Gastrocnemius medialis (tissue), 4 donors: ENCODE measurements at regions not wholly inside any gene's neighbourhood (a gene's known extent, or its start where the extent isn't known, plus 50 kb on each side); places are given as distances from the start of the nearest gene placed in this dataset.

Source experiments
- ATAC-seq, 2 donors: fragments of 150-250 bp; one replicate each; pipeline ENCODE4 v1.9.1; 2016
- DNase-seq, 2 donors: peaks; one replicate each; pipeline ENCODE4 v3.0.0-alpha.2; 2019
- H3K27ac ChIP-seq, 4 donors: fragments of 200-600 bp; sonication (generic); 1 replicate in 1 of 4; 2 replicates in 3 of 4; pipeline ENCODE4 v1.5.1; 2016 to 2018; ENCODE audit warnings: mild to moderate bottlenecking in 2 of 4, moderate library complexity in 1 of 4
- H3K27me3 ChIP-seq, 3 donors: fragments of 200-600 bp; sonication (generic) in 2 of 3; 1 replicate in 1 of 3; 2 replicates in 2 of 3; pipeline versions ENCODE4 v1.5.1 to v1.6.0; 2016 to 2019; ENCODE audit warnings: mild to moderate bottlenecking in 1 of 3, moderate library complexity in 1 of 3
- H3K36me3 ChIP-seq, 2 donors: fragments of 200-600 bp; sonication (generic) in 1 of 2; one replicate each; pipeline ENCODE4 v1.5.1; 2017 to 2018
- H3K4me1 ChIP-seq, 2 donors: fragments of 200-600 bp; sonication (generic) in 1 of 2; one replicate each; pipeline ENCODE4 v1.5.1; 2016 to 2017; ENCODE audit warnings: mild to moderate bottlenecking in 2 of 2
- H3K4me3 ChIP-seq, 4 donors: fragments of 200-600 bp; sonication (generic) in 3 of 4; 1 replicate in 1 of 4; 2 replicates in 3 of 4; pipeline ENCODE4 v1.5.1; 2016 to 2019; ENCODE audit warnings: mild to moderate bottlenecking in 2 of 4
- H3K9me3 ChIP-seq, 3 donors: fragments of 200-600 bp; sonication (generic) in 2 of 3; 1 replicate in 1 of 3; 2 replicates in 2 of 3; pipeline ENCODE4 v1.5.1; 2016 to 2019
- CTCF ChIP-seq, 5 experiments: fragments of 450-650 bp in 3 of 5; fragments of 200-600 bp in 2 of 5; sonication (generic) in 2 of 5; IDR thresholded peaks in 4 of 5; conservative IDR thresholded peaks in 1 of 5; 1 replicate in 4 of 5; 2 replicates in 1 of 5; pipeline ENCODE4 v1.5.1; 2016 to 2019; ENCODE audit warnings: antibody characterized with exemption in 5 of 5, mild to moderate bottlenecking in 3 of 5, moderate library complexity in 3 of 5
- POLR2A ChIP-seq, 2 donors: fragments of 450-650 bp; IDR thresholded peaks; one replicate each; pipeline ENCODE4 v1.6.1; 2017; ENCODE audit warnings: antibody characterized with exemption in 2 of 2, mild to moderate bottlenecking in 2 of 2, moderate library complexity in 2 of 2
- in situ Hi-C, 4 donors: fragments of 200-750 bp; cut with MboI; loops; one replicate each; pipeline versions ENCODE4 v1.15.0 to v1.8.0; 2017; ENCODE audit warnings: low sequenced_read_pairs in 4 of 4
- intact Hi-C: fragments of 100-400 bp; cut with DNase I; formaldehyde crosslinking; loops from one replicate; pipeline ENCODE4 v1.15.1; 2023; ENCODE audit warnings: low total_unique reads

- ATAC-seq (no peak), DNase-seq (no peak)
- no peak for TF ChIP-seq POLR2A (IDR thresholded peaks at IDR 0.05)
- TF ChIP-seq CTCF (IDR thresholded peaks at IDR 0.05 in 4 of 5, conservative IDR thresholded peaks at IDR 0.05 in 1 of 5) = no peak
- in situ Hi-C loops = no loop called here
- Histone ChIP-seq H3K27ac (no peak overlapping the region), H3K27me3 (no peaks in the 10 kb centered on the region), H3K4me3 (no peak overlapping the region), H3K4me1 (no peaks in the 10 kb centered on the region), H3K36me3 (no peaks in the 10 kb centered on the region), H3K9me3 (no peaks in the 10 kb centered on the region)
- intact Hi-C loops = no loop called here
Observed at GRCh38 chr10:128816726-128817125, 650.3 kb upstream of the MGMT start.

GRCh38 chr10:128817636-128818035 lies 649.4 kb upstream of the MGMT start:
- ATAC-seq = no peak
- DNase-seq = no peak
- Histone ChIP-seq H3K27ac (no peak overlapping the region), H3K4me1 (no peaks in the 10 kb centered on the region), H3K9me3 (no peaks in the 10 kb centered on the region), H3K27me3 (no peaks in the 10 kb centered on the region), H3K36me3 (no peaks in the 10 kb centered on the region), H3K4me3 (no peak overlapping the region)
- TF ChIP-seq POLR2A (IDR thresholded peaks at IDR 0.05) = no peak
- no peak for TF ChIP-seq CTCF (IDR thresholded peaks at IDR 0.05 in 4 of 5, conservative IDR thresholded peaks at IDR 0.05 in 1 of 5)
- intact Hi-C loops = no loop called here
- in situ Hi-C loops = no loop called here

GRCh38 chr10:128820663-128821062 lies 646.4 kb upstream of the MGMT start:
- Histone ChIP-seq H3K4me3 (no peak overlapping the region), H3K4me1 (no peaks in the 10 kb centered on the region), H3K27me3 (no peaks in the 10 kb centered on the region), H3K36me3 (no peaks in the 10 kb centered on the region), H3K9me3 (no peaks in the 10 kb centered on the region), H3K27ac (no peak overlapping the region)
- in situ Hi-C loops = no loop called here
- intact Hi-C loops = no loop called here
- no peak for ATAC-seq
- TF ChIP-seq CTCF (IDR thresholded peaks at IDR 0.05 in 4 of 5, conservative IDR thresholded peaks at IDR 0.05 in 1 of 5) (no peak), POLR2A (IDR thresholded peaks at IDR 0.05) (no peak)
- no peak for DNase-seq

GRCh38 chr10:128823201-128823600 lies 643.8 kb upstream of the MGMT start:
- Histone ChIP-seq H3K27me3 (no peaks in the 10 kb centered on the region), H3K27ac (no peak overlapping the region), H3K9me3 (no peaks in the 10 kb centered on the region), H3K4me3 (no peak overlapping the region), H3K4me1 (no peaks in the 10 kb centered on the region), H3K36me3 (no peaks in the 10 kb centered on the region)
- intact Hi-C loops (no loop called here), in situ Hi-C loops (no loop called here)
- TF ChIP-seq POLR2A (IDR thresholded peaks at IDR 0.05) = no peak
- no peak for TF ChIP-seq CTCF (IDR thresholded peaks at IDR 0.05 in 4 of 5, conservative IDR thresholded peaks at IDR 0.05 in 1 of 5)
- no peak for ATAC-seq
- DNase-seq = no peak

- H3K27ac ChIP-seq = no peak overlapping the region
- DNase-seq = no peak
- in situ Hi-C loops (no loop called here), intact Hi-C loops (no loop called here)
- no peak for ATAC-seq
- H3K4me1 ChIP-seq = no peaks in the 10 kb centered on the region
- TF ChIP-seq CTCF (IDR thresholded peaks at IDR 0.05 in 4 of 5, conservative IDR thresholded peaks at IDR 0.05 in 1 of 5) (no peak), POLR2A (IDR thresholded peaks at IDR 0.05) (no peak)
- no peaks in the 10 kb centered on the region for H3K9me3 ChIP-seq
- H3K4me3 ChIP-seq = no peak overlapping the region
- H3K36me3 ChIP-seq = no peaks in the 10 kb centered on the region
- no peaks in the 10 kb centered on the region for H3K27me3 ChIP-seq
Observed at GRCh38 chr10:128825626-128826025, 641.4 kb upstream of the MGMT start.
